Fibroblast of skin of abdomen (primary cell): ENCODE measurements at regions not wholly inside any gene's neighbourhood (a gene's known extent, or its start where the extent isn't known, plus 50 kb on each side); places are given as distances from the start of the nearest gene placed in this dataset.
A peak's percentile ranks its signal among the peaks of the same experiment; 100 is the strongest.
"Not testable (repeated sequence)": the region's sequence is repeated elsewhere in the genome, so short reads cannot be mapped to it uniquely, and the experiment has no call there.

Source experiments
- DNase-seq: peaks from one replicate; pipeline ENCODE4 v3.0.0-alpha.2; 2013

GRCh38 chr11:135011313-135011712, 599.3 kb upstream of the B3GAT1 start:
- not testable (repeated sequence) for DNase-seq

- no peak for DNase-seq
Measured at GRCh38 chr11:135009125-135009524, 597.1 kb upstream of the B3GAT1 start.

GRCh38 chr11:135008412-135008811, 596.4 kb upstream of the B3GAT1 start:
- DNase-seq, result no peak

- DNase-seq, result no peak
Measured at GRCh38 chr11:135008001-135008405, 596.0 kb upstream of the B3GAT1 start.

GRCh38 chr11:135006800-135007199, 594.8 kb upstream of the B3GAT1 start:
- no peak for DNase-seq

GRCh38 chr11:135004495-135004894, 592.5 kb upstream of the B3GAT1 start:
- DNase-seq, result peak; percentile 1

GRCh38 chr11:135002236-135002635, 590.2 kb upstream of the B3GAT1 start:
- no peak for DNase-seq

GRCh38 chr11:135001581-135001980, 589.5 kb upstream of the B3GAT1 start:
- DNase-seq, result no peak

- DNase-seq, result not testable (repeated sequence)
Measured at GRCh38 chr11:135001065-135001464, 589.0 kb upstream of the B3GAT1 start.

GRCh38 chr11:134999590-134999989, 587.5 kb upstream of the B3GAT1 start:
- DNase-seq, result no peak

- DNase-seq, result no peak
Measured at GRCh38 chr11:134997652-134998320, 585.7 kb upstream of the B3GAT1 start.

- DNase-seq, result no peak
Measured at GRCh38 chr11:134995741-134996140, 583.7 kb upstream of the B3GAT1 start.

GRCh38 chr11:134994431-134994830, 582.4 kb upstream of the B3GAT1 start:
- peak; percentile 1 for DNase-seq

GRCh38 chr11:134993691-134994243, 581.7 kb upstream of the B3GAT1 start:
- DNase-seq, result no peak

- DNase-seq, result no peak
Measured at GRCh38 chr11:134992981-134993380, 580.9 kb upstream of the B3GAT1 start.

GRCh38 chr11:134988495-134988894, 576.5 kb upstream of the B3GAT1 start:
- no peak for DNase-seq

- DNase-seq, result no peak
Measured at GRCh38 chr11:134987822-134988221, 575.8 kb upstream of the B3GAT1 start.

- DNase-seq, result no peak
Measured at GRCh38 chr11:134987223-134987768, 575.3 kb upstream of the B3GAT1 start.

GRCh38 chr11:134984421-134984820, 572.4 kb upstream of the B3GAT1 start:
- no peak for DNase-seq

- DNase-seq, result not testable (repeated sequence)
Measured at GRCh38 chr11:134982432-134982831, 570.4 kb upstream of the B3GAT1 start.

GRCh38 chr11:134981835-134982234, 569.8 kb upstream of the B3GAT1 start:
- no peak for DNase-seq

GRCh38 chr11:134980819-134981710, 569.0 kb upstream of the B3GAT1 start:
- no peak for DNase-seq

- not testable (repeated sequence) for DNase-seq
Measured at GRCh38 chr11:134979089-134979457, 567.0 kb upstream of the B3GAT1 start.
